GM18867 (cell line): ENCODE measurements at regions not wholly inside any gene's neighbourhood (a gene's known extent, or its start where the extent isn't known, plus 50 kb on each side); places are given as distances from the start of the nearest gene placed in this dataset.

Source experiments
- ATAC-seq: cut with Tn5 transposase; IDR thresholded peaks from one replicate; pipeline ENCODE4 v1.9.1; 2021; ENCODE audit warnings: mild to moderate bottlenecking, moderate library complexity; ENCODE audit not compliant: unreplicated experiment

GRCh38 chr4:71237641-71238040 lies 101.2 kb upstream of the SLC4A4 start:
- ATAC-seq = no peak

- no peak for ATAC-seq
Observed at GRCh38 chr4:71239365-71239764, 99.5 kb upstream of the SLC4A4 start.

GRCh38 chr4:71240094-71240493 lies 98.7 kb upstream of the SLC4A4 start:
- ATAC-seq = no peak

- ATAC-seq = no peak
Observed at GRCh38 chr4:71241501-71242288, 97.1 kb upstream of the SLC4A4 start.

- no peak for ATAC-seq
Observed at GRCh38 chr4:71243091-71243833, 95.6 kb upstream of the SLC4A4 start.

GRCh38 chr4:71247706-71248105 lies 91.1 kb upstream of the SLC4A4 start:
- ATAC-seq = no peak

DNA sequence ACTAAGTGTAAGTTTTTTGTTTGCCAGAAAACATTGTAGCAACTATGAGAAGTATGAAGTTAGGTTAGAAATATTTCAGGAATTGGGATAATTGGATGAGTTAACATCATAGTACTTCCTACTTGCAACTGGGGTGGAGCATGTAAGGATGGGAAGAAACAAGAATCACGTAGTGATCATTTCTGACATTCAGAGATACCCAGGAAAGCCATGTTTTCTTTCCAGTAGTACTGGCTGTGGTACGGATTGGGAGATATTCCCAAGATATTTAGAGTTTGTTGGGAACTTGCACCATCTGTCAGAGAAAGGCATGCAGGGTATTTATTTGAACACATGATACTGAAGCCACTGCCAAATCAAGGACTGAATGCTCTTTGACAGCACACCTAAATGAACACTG lies 87.6 kb upstream of the SLC4A4 start:
- no peak for ATAC-seq

- ATAC-seq = no peak
Observed at GRCh38 chr4:71253545-71253944, 85.3 kb upstream of the SLC4A4 start.

DNA sequence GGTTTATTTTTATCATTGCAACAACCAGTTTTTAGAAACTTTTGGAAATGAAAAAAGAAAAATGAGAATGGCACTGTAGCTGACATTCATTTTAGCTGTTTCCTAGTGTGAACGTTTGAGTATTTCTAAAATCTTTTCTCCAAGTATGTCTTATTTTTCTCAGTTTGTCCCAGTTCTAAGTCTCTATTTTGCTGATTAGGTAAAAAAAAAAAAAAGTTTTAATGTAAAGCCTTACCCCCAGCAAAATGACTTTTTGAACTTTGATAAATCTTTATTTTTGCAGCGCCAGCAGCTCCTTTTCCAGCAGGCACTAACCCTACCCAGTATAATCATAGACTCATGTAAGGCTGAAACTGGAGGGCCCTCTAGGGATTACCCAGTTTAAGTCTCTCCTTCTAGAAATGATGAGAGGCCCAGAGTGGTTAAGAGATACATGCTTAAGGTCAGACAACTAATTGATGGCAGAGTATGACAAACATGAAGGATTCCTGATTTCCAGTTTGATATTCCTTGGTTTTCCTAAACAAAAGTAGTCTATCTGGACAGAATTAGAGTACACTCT lies 84.3 kb upstream of the SLC4A4 start:
- no peak for ATAC-seq

- ATAC-seq = no peak
Observed at GRCh38 chr4:71255976-71256375, 82.8 kb upstream of the SLC4A4 start.

- ATAC-seq = no peak
Observed at GRCh38 chr4:71257761-71258160, 81.1 kb upstream of the SLC4A4 start.

GRCh38 chr4:71258323-71258722 lies 80.5 kb upstream of the SLC4A4 start:
- no peak for ATAC-seq

GRCh38 chr4:71259280-71259679 lies 79.5 kb upstream of the SLC4A4 start:
- no peak for ATAC-seq

DNA sequence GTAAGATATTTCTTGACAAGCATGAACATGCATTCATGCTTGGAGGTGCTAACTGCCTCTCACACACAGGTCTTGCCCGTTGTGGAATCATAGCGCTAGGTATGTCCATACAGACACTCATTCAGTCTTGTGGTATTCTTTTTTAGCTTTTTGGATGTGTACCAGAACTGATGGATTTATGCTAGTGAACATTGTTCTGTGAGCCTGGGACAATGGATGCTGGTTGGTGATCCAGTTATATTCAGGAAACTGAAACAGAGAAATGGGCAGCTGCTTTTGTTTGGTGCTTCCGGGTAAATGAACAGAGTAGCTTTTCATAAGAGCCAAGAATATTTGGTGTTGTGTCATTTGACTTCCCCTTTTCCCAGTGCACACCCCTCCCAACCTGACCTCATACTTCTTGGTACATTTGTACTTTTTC lies 78.9 kb upstream of the SLC4A4 start:
- no peak for ATAC-seq

GRCh38 chr4:71260544-71260943 lies 78.3 kb upstream of the SLC4A4 start:
- ATAC-seq = no peak

DNA sequence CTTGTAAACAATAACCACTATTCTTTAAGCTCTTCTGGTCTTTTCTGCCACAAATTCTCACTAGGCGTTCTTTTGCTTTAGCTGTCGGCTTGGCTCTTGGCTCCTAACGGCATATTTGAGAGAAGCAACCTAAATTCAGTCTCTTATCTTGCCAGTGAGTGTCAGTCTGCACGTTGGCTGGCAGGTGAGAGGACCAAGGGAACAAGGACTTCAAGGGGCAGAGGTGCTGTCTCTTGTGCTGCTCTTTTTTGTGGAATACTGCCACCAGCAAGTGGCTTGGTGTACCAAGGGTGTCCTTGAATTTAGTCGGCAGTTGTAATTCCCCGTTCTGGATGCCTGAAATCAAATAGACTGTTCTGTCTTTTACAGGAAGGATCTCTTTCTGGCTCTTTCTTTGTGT lies 77.8 kb upstream of the SLC4A4 start:
- ATAC-seq = no peak

GRCh38 chr4:71261633-71262121 lies 77.1 kb upstream of the SLC4A4 start:
- ATAC-seq = peak; percentile 31

GRCh38 chr4:71262161-71262560 lies 76.7 kb upstream of the SLC4A4 start:
- no peak for ATAC-seq

- ATAC-seq = no peak
Observed at GRCh38 chr4:71266090-71266794, 72.6 kb upstream of the SLC4A4 start.

DNA sequence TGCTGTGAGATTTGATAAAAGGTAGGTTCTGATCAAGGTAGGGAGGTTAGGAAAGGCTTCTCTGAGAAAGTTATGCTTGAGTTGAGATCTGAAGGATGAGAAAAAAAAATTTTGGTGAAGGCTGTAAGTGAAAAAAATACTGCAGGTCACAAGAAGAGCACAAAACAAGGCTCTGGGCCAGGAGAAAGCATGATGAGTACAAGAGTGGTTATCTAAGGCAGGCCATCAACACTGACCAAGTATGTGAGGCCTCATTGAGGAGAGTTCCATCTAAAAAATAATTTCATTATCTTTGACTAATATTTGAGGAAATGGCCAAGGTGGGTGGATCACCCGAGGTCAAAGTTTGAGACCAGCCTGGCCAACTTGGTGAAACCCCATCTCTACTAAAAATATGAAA lies 71.6 kb upstream of the SLC4A4 start:
- no peak for ATAC-seq

DNA sequence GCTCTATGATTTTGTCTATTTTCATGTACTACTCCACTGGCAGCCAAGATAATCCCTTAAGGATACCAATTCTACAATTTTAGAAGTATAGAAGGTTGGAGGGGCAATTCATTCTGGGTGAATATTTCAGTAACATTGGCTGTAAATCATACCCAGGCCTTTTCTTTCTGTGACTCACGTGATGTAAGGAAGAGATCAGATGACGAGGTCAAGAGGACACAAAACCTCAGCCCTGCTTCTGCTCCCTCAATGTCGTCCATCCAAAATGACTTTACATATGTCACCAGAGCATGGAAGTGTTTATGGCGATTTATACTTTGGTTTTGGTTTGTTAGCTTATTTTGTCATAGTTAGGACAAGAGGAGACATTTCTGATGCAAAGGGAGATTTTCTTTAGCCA lies 70.7 kb upstream of the SLC4A4 start:
- no peak for ATAC-seq
